ENCODE measurements at regions not wholly inside any gene's neighbourhood (a gene's known extent, or its start where the extent isn't known, plus 50 kb on each side); places are given as distances from the start of the nearest gene placed in this dataset.

DNA sequence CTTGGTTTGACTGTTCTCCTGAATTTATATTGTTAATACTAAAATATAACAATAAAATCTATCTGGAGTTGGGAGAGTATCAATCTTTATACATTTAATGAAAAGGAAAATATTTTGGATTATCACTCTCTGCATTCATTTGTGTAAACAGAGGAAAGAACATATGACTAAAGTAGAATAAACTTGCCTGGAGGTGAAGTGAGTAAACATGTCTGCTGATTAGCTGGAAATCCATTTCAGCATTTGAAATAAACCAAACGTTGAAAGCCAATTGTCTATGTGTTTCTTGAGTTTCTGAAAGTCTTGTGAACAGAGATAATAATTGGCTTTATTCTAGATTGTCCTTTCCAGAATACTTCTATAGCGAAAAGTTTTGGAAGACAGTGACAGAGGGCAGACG is 776.2 kb downstream of the SEMA5A start:
- intact Hi-C loops (cut with DNase I), result loop anchor here in 1 of 2 donors (10.0 kb wide), 1 partner anchor 265 kb away; no protein-coding TSS in a partner anchor
- no peak for DNase-seq (ENCODE audit: low spot score)

DNA sequence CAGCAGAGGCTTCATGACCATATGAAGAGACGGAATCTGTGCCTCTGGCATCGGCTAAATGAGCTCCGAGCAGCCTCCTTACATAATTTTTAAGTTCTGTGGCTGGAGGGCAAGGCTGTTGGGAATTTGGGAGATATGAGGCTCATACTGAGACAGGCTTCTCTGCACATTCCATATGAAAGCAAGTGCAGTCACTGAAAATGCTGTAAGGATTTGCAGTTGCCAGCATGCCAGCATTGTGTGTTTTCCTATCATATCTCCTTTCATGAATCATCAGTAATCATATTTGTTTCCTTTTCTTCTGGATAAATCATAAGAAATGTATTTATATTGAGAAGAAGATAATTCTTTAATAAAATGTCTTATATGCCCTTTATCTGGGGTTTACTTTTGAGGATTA is 775.4 kb downstream of the SEMA5A start:
- intact Hi-C loops (cut with DNase I), result no loop called here
- DNase-seq (ENCODE audit: low spot score), result no peak

GRCh38 chr5:8773046-8773615 is 772.7 kb downstream of the SEMA5A start:
- no peak for DNase-seq (ENCODE audit: low spot score)
- intact Hi-C loops (cut with DNase I), result no loop called here

DNA sequence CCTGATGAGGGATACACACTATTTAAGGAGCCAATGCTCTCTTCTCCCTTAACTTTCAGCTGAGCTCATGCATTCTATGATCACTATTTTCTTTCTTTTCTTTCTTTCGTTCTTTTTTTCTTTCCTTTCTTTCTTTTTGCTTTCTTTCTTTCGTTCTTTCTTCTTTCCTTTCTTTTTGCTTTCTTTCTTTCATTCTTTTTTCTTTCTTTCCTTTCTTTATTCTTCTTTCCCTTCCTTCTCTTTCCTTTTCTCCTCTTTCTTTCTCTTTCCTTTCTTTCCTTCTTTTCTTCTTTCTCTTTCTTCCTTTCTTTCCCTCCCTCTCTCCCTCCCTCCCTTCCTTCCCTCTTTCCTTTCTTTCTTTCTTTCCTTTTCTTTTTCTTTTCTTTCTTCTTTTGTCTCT is 761.2 kb downstream of the SEMA5A start:
- intact Hi-C loops (cut with DNase I), result no loop called here
- DNase-seq (ENCODE audit: low spot score), result no peak

- intact Hi-C loops (cut with DNase I), result no loop called here
- DNase-seq (ENCODE audit: low spot score), result no peak
Measured at GRCh38 chr5:8788246-8788645, 757.6 kb downstream of the SEMA5A start.

DNA sequence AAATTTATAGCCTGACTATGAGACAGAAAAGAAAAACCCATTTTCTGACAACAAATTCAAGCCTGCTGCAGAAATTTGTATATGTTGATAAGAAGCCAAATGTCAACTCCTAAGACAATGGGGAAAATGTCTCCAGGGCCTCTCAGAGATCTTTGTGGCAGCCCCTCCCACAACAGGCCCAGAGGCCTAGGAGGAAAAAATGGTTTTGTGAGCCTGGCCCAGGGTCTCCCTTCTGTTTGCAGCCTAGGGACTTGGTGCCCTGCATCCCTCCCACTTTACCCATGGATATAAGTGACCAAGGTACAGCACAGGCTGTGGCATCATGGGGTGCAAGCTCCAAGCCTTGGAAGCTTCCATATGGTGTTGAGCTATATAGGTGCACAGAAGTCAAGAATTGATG is 740.2 kb downstream of the SEMA5A start:
- intact Hi-C loops (cut with DNase I), result no loop called here
- DNase-seq (ENCODE audit: low spot score), result no peak

DNA sequence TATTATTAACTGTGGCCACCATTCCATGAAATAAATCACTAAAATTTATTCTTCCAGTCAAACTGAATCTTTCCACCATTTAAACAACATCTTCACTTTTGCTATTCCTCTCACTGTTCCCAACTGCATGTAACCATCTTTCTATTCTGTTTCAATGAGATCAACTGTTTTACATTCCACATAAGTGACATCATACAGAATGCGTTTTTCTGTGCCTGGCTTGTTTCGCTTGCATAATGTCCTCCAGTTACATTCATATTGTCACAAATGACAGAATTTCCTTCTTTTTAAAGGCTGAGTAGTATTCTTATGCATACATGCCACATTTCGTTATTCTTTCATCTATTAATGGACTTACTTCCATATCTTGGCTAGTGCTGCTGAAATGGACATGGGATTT is 738.2 kb downstream of the SEMA5A start:
- intact Hi-C loops (cut with DNase I), result no loop called here
- DNase-seq (ENCODE audit: low spot score), result no peak

GRCh38 chr5:8811581-8811980 is 734.3 kb downstream of the SEMA5A start:
- DNase-seq (ENCODE audit: low spot score), result no peak
- intact Hi-C loops (cut with DNase I), result no loop called here

GRCh38 chr5:8813180-8813579 is 732.7 kb downstream of the SEMA5A start:
- DNase-seq (ENCODE audit: low spot score), result no peak
- intact Hi-C loops (cut with DNase I), result no loop called here

GRCh38 chr5:8814105-8814504 is 731.8 kb downstream of the SEMA5A start:
- no peak for DNase-seq (ENCODE audit: low spot score)
- intact Hi-C loops (cut with DNase I), result no loop called here

GRCh38 chr5:8824371-8824770 is 721.5 kb downstream of the SEMA5A start:
- intact Hi-C loops (cut with DNase I), result no loop called here
- DNase-seq (ENCODE audit: low spot score), result no peak

GRCh38 chr5:8825139-8825757 is 720.6 kb downstream of the SEMA5A start:
- intact Hi-C loops (cut with DNase I), result no loop called here

GRCh38 chr5:8826508-8826907 is 719.4 kb downstream of the SEMA5A start:
- intact Hi-C loops (cut with DNase I), result no loop called here
- DNase-seq (ENCODE audit: low spot score), result no peak

More at GRCh38 chr5:8825139-8825757, 720.6 kb downstream of the SEMA5A start:
- no peak for DNase-seq (ENCODE audit: low spot score)

DNA sequence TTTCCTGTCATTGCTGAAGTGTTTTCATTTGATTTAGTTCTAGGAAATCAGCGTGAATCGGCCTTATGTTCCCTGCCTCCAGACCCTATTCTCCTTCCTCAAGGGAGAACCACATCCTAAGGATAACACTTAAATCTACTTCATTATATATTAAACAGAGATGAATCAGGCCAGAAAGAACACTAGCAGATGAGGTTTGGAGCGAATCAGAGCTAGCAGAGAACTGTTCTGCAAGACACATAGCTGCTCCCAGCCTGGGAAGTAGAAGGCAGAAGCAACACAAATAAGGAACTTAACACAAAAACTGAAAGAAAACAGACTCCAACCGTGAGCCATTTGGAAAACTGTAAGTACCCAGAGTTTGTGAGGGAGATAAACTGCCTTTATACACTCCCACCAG is 718.2 kb downstream of the SEMA5A start:
- DNase-seq (ENCODE audit: low spot score), result no peak
- intact Hi-C loops (cut with DNase I), result no loop called here

DNA sequence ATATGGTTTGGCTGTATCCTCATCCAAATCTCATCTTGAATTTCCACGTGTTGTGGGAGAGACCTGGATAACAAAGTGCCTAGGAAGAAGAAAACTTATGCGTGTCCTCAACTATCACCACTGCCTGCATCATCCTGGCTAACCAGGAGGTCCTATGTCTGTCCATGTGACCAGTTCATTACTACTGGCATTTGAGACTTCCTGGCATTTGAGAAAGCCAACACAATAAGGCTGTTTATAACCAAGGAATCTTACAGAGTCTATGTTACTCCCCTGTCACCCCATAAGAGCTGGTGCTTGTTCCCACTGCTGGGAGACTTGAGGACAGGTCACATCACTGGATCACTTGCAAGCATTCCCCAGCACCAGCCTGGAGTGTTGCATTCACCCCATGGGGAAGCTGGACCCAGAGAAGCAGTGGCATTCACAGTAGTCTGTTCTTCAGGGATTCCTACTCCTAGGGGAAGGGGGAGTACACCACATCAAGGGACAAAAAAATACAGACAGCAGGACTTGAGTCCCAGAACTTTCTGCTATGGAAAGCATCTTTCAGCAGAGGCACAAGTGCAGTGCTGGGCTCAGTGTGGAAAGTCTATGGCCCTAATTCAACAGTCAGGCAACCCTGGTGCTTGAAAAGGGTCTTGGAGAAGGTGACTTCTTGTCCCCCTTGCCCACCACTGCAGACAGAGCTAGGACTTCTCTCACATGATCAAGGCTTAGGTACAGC is 717.1 kb downstream of the SEMA5A start:
- DNase-seq (ENCODE audit: low spot score), result no peak
- intact Hi-C loops (cut with DNase I), result no loop called here

- DNase-seq (ENCODE audit: low spot score), result no peak
- intact Hi-C loops (cut with DNase I), result no loop called here
Measured at GRCh38 chr5:8829323-8830029, 716.4 kb downstream of the SEMA5A start.

GRCh38 chr5:8831251-8831650 is 714.6 kb downstream of the SEMA5A start:
- no peak for DNase-seq (ENCODE audit: low spot score)
- intact Hi-C loops (cut with DNase I), result no loop called here

DNA sequence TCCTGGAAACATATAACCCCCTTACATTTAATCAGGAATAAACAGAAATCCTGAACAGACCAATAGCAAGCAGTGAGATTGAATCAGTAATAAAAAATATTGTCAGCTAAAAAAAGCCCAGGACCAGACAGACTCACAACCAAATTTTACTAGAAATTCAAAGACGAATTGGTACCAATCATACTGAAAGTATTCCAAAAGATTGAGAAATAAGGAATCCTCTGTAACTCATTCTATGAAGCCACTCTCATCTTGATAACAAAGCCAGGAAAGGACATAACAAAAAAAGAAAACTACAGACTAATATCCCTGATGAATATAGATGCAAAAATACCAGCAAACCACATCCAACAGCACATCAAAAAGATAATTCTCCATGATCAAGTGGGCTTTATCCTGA is 714.0 kb downstream of the SEMA5A start:
- DNase-seq (ENCODE audit: low spot score), result no peak
- intact Hi-C loops (cut with DNase I), result no loop called here

- no peak for DNase-seq (ENCODE audit: low spot score)
- intact Hi-C loops (cut with DNase I), result no loop called here
Measured at GRCh38 chr5:8839361-8840055, 706.4 kb downstream of the SEMA5A start.

DNA sequence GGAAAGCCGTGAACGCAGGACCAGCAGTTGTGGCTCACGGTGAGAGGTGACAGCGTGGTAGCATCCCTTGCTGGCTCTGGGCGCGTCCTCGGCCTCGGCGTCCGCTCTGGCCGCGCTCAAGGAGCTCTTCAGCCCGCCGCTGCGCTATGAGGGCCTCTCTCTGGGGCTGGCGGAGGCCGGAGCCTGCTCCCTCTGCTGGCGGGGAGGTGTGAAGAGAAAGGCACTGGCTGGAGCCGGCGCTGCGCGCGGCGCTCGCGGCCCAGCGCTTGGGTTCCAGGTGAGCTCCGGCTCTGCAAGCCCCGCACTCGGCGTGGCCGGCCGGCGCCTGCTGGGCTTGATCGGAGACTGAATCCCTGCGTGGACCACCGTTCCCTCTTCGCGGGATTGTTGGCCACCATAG is 705.6 kb downstream of the SEMA5A start:
- DNase-seq (ENCODE audit: low spot score), result no peak
- intact Hi-C loops (cut with DNase I), result no loop called here

Data from posterior vena cava (tissue), 2 donors.